MM.1S (cell line): ENCODE measurements at regions not wholly inside any gene's neighbourhood (a gene's known extent, or its start where the extent isn't known, plus 50 kb on each side); places are given as distances from the start of the nearest gene placed in this dataset.
"Not testable (repeated sequence)": the region's sequence is repeated elsewhere in the genome, so short reads cannot be mapped to it uniquely, and the experiment has no call there.

Source experiments
- DNase-seq: peaks from one replicate; pipeline ENCODE4 v3.0.0-alpha.2; 2015
- H2AFZ ChIP-seq: fragments of 300-600 bp; sonication (generic); 2 replicates; pipeline ENCODE4 v1.6.0; 2016; ENCODE audit warnings: antibody characterized with exemption, low read length
- H3F3A ChIP-seq: fragments of 300-600 bp; sonication (generic); 2 replicates; pipeline ENCODE4 v1.6.1; 2016; ENCODE audit warnings: mild to moderate bottlenecking, antibody characterized with exemption, low read length, moderate library complexity, mixed read lengths; ENCODE audit not compliant: insufficient read depth
- H3K27ac ChIP-seq: fragments of 300-600 bp; sonication (generic); 2 replicates; pipeline ENCODE4 v1.5.1; 2016; ENCODE audit warnings: mild to moderate bottlenecking, low read length
- H3K27me3 ChIP-seq: fragments of 300-600 bp; sonication (generic); replicated peaks from 2 replicates; pipeline ENCODE4 v1.6.0; 2016; ENCODE audit warnings: low read length; ENCODE audit not compliant: insufficient read depth
- H3K36me3 ChIP-seq: fragments of 300-600 bp; sonication (generic); replicated peaks from 2 replicates; pipeline ENCODE4 v1.6.1; 2016; ENCODE audit warnings: mild to moderate bottlenecking, low read length, mixed read lengths; ENCODE audit not compliant: insufficient read depth
- H3K4me1 ChIP-seq: fragments of 300-600 bp; sonication (generic); 2 replicates; pipeline ENCODE4 v1.6.1; 2016; ENCODE audit warnings: low read length, mixed read lengths
- H3K4me2 ChIP-seq: fragments of 300-600 bp; sonication (generic); 2 replicates; pipeline ENCODE4 v1.6.0; 2016; ENCODE audit warnings: low read depth, low read length
- H3K4me3 ChIP-seq: fragments of 300-600 bp; sonication (generic); 2 replicates; pipeline ENCODE4 v1.5.1; 2016; ENCODE audit warnings: low read length, mixed read lengths
- H3K79me2 ChIP-seq: fragments of 300-600 bp; sonication (generic); 2 replicates; pipeline ENCODE4 v1.6.1; 2016; ENCODE audit warnings: mixed run types, low read length, mixed read lengths
- H3K9ac ChIP-seq: fragments of 300-600 bp; sonication (generic); 2 replicates; pipeline ENCODE4 v1.6.1; 2016; ENCODE audit warnings: low read length, mixed read lengths
- H3K9me2 ChIP-seq: fragments of 300-600 bp; sonication (generic); replicated peaks from 2 replicates; pipeline ENCODE4 v1.6.1; 2016; ENCODE audit warnings: mild to moderate bottlenecking, low read length, mixed read lengths; ENCODE audit not compliant: insufficient read depth
- H3K9me3 ChIP-seq: fragments of 300-600 bp; sonication (generic); replicated peaks from 2 replicates; pipeline ENCODE4 v1.6.1; 2016; ENCODE audit warnings: mild to moderate bottlenecking, low read length, mixed read lengths; ENCODE audit not compliant: insufficient read depth
- H4K20me1 ChIP-seq: fragments of 300-600 bp; sonication (generic); 2 replicates; pipeline ENCODE4 v1.6.1; 2016; ENCODE audit warnings: mild to moderate bottlenecking, low read length, moderate library complexity, mixed read lengths; ENCODE audit not compliant: insufficient read depth
- EZH2 ChIP-seq: fragments of 300-600 bp; sonication (generic); optimal IDR thresholded peaks from 2 replicates; pipeline ENCODE3; 2017; ENCODE audit warnings: low read depth, mild to moderate bottlenecking, antibody characterized with exemption, low read length, mixed read lengths
- EZH2phosphoT487 ChIP-seq: fragments of 300-600 bp; sonication (generic); IDR thresholded peaks from 2 replicates; pipeline ENCODE4 v1.6.1; 2018; ENCODE audit warnings: antibody characterized with exemption, low read length
- TF ChIP-seq, protein P1 (sequence below): fragments of 300-600 bp; sonication (generic); IDR thresholded peaks from 2 replicates; pipeline ENCODE4 v1.5.1; 2016; ENCODE audit warnings: antibody characterized with exemption, low read length, mixed read lengths

DNA sequence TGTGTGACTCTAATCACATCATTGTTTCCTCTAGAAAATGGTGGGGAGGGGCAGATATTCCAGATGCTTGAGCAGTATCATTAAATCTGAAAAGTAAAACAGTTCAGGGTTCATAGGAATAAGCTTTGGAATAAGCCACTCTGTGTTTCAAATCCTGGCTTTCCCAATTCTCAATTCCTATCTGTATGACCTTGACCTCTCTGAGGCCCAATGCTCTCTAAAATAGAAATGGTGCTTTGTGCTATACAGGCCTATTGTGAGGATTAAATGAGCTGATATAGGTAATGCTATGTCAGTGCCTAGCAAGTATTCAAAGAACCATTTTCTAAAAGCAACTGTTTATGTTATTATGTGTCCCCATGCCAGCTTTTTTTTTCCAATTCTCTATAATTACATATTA, 209.0 kb upstream of the PRSS16 start:
- H3K4me1 ChIP-seq, result no peaks in the 10 kb centered on the region

GRCh38 chr6:27040244-27041042, 207.1 kb upstream of the PRSS16 start:
- no peak for TF ChIP-seq EZH2
- no peak for TF ChIP-seq EZH2phosphoT487
- TF ChIP-seq, protein P1, sequence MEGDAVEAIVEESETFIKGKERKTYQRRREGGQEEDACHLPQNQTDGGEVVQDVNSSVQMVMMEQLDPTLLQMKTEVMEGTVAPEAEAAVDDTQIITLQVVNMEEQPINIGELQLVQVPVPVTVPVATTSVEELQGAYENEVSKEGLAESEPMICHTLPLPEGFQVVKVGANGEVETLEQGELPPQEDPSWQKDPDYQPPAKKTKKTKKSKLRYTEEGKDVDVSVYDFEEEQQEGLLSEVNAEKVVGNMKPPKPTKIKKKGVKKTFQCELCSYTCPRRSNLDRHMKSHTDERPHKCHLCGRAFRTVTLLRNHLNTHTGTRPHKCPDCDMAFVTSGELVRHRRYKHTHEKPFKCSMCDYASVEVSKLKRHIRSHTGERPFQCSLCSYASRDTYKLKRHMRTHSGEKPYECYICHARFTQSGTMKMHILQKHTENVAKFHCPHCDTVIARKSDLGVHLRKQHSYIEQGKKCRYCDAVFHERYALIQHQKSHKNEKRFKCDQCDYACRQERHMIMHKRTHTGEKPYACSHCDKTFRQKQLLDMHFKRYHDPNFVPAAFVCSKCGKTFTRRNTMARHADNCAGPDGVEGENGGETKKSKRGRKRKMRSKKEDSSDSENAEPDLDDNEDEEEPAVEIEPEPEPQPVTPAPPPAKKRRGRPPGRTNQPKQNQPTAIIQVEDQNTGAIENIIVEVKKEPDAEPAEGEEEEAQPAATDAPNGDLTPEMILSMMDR, result no peak
- H3K9me2 ChIP-seq, result no peaks in the 10 kb centered on the region
- no peaks in the 10 kb centered on the region for H3K79me2 ChIP-seq
- no peak overlapping the region for H3K9ac ChIP-seq
- H4K20me1 ChIP-seq, result no peaks in the 10 kb centered on the region
- no peaks in the 10 kb centered on the region for H3K27me3 ChIP-seq
- H3K27ac ChIP-seq, result no peak overlapping the region
- H3K9me3 ChIP-seq, result no peaks in the 10 kb centered on the region
- H3K4me2 ChIP-seq, result no peak overlapping the region
- DNase-seq, result no peak
- H3K4me3 ChIP-seq, result no peak overlapping the region
- no peaks in the 10 kb centered on the region for H3K4me1 ChIP-seq
- no peaks in the 10 kb centered on the region for H3F3A ChIP-seq
- no peak overlapping the region for H2AFZ ChIP-seq
- H3K36me3 ChIP-seq, result no peaks in the 10 kb centered on the region

More for the DNA sequence above, 209.0 kb upstream of the PRSS16 start:
- Histone ChIP-seq H3K27ac (no peak overlapping the region), H2AFZ (no peak overlapping the region), H3K9me2 (no peaks in the 10 kb centered on the region), H3K79me2 (no peaks in the 10 kb centered on the region), H3K4me2 (no peak overlapping the region), H3K27me3 (no peaks in the 10 kb centered on the region), H3K9ac (no peak overlapping the region), H3F3A (no peaks in the 10 kb centered on the region), H3K9me3 (no peaks in the 10 kb centered on the region), H3K4me3 (no peak overlapping the region), H3K36me3 (no peaks in the 10 kb centered on the region), H4K20me1 (no peaks in the 10 kb centered on the region)
- no peak for DNase-seq
- no peak for TF ChIP-seq EZH2phosphoT487
- no peak for TF ChIP-seq EZH2
- TF ChIP-seq, protein P1, result no peak

DNA sequence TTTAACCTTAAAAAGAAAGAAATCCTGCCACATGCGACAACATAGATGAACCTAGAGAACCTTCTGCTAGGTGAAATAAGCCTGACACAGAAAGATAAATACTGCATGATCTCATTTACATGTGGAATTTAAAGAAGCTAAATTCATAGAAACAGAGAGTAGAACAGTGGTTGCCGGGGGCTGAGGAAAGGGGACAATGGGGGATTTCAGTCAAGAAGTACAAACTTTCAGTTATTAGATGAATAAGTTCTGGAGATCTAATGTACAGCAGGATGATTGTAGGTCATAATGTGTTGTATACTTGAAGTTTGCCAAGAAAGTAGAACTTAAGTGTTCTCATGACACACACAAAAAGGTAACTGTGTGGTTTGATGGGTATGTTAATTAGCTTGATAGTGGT, 204.3 kb upstream of the PRSS16 start:
- Histone ChIP-seq H3K9me3 (no peaks in the 10 kb centered on the region), H4K20me1 (no peaks in the 10 kb centered on the region), H3K27ac (no peak overlapping the region), H3F3A (no peaks in the 10 kb centered on the region), H3K4me3 (no peak overlapping the region), H3K9ac (no peak overlapping the region), H3K79me2 (no peaks in the 10 kb centered on the region), H3K27me3 (no peaks in the 10 kb centered on the region), H3K36me3 (no peaks in the 10 kb centered on the region), H3K4me2 (no peak overlapping the region), H2AFZ (no peak overlapping the region), H3K9me2 (no peaks in the 10 kb centered on the region), H3K4me1 (no peaks in the 10 kb centered on the region)
- no peak for DNase-seq
- TF ChIP-seq, protein P1, result no peak

GRCh38 chr6:27045131-27045530, 202.4 kb upstream of the PRSS16 start:
- H3K27ac ChIP-seq, H3K9me2 ChIP-seq, H3K36me3 ChIP-seq, H2AFZ ChIP-seq, H3K27me3 ChIP-seq, H3K4me1 ChIP-seq, H3K79me2 ChIP-seq, H3K9me3 ChIP-seq, H3K9ac ChIP-seq, DNase-seq, H3K4me2 ChIP-seq, H3K4me3 ChIP-seq, H3F3A ChIP-seq, H4K20me1 ChIP-seq: not testable (repeated sequence)

GRCh38 chr6:27047725-27048124, 199.8 kb upstream of the PRSS16 start:
- H3K27me3 ChIP-seq, H3K79me2 ChIP-seq, H3K9me3 ChIP-seq, H4K20me1 ChIP-seq, H3K4me3 ChIP-seq, H3K9ac ChIP-seq, H2AFZ ChIP-seq, H3K36me3 ChIP-seq, DNase-seq, H3K4me1 ChIP-seq, H3K9me2 ChIP-seq, H3K4me2 ChIP-seq, H3K27ac ChIP-seq, H3F3A ChIP-seq: not testable (repeated sequence)
